DND-41 (cell line): ENCODE measurements at regions not wholly inside any gene's neighbourhood (a gene's known extent, or its start where the extent isn't known, plus 50 kb on each side); places are given as distances from the start of the nearest gene placed in this dataset.
A peak's percentile ranks its signal among the peaks of the same experiment; 100 is the strongest.

Source experiments
- ATAC-seq: fragments of 200-7000 bp; cut with Tn5 transposase; 3 replicates; pipeline ENCODE4 v1.9.1; 2021; ENCODE audit warnings: low read depth; ENCODE audit not compliant: insufficient read depth
- DNase-seq: peaks from one replicate; pipeline ENCODE4 v3.0.0-alpha.2; 2020
- H2AFZ ChIP-seq: 2 replicates; pipeline ENCODE4 v1.6.0; 2012; ENCODE audit warnings: low read depth, low read length
- H3K27ac ChIP-seq: 2 replicates; pipeline ENCODE4 v1.5.1; 2012; ENCODE audit warnings: low read length, inconsistent platforms
- H3K27me3 ChIP-seq: fragments of 200-600 bp; sonication (generic); 2 replicates; pipeline ENCODE4 v1.6.0; 2012; ENCODE audit warnings: low read length, mild to moderate bottlenecking, inconsistent platforms; ENCODE audit not compliant: insufficient read depth, poor library complexity
- H3K36me3 ChIP-seq: 2 replicates; pipeline ENCODE4 v1.5.1; 2012; ENCODE audit warnings: low read length, inconsistent platforms; ENCODE audit not compliant: insufficient read depth
- H3K4me1 ChIP-seq: 2 replicates; pipeline ENCODE4 v1.5.1; 2012; ENCODE audit warnings: mild to moderate bottlenecking, low read length; ENCODE audit not compliant: insufficient read depth
- H3K4me2 ChIP-seq: 2 replicates; pipeline ENCODE4 v1.6.0; 2012; ENCODE audit warnings: mild to moderate bottlenecking, moderate library complexity, low read length, inconsistent platforms; ENCODE audit not compliant: insufficient read depth
- H3K4me3 ChIP-seq, 2 experiments: fragments of 200-600 bp in 1 of 2; shearing (Covaris generic) in 1 of 2; 2 replicates each; pipeline ENCODE4 v1.5.1; 2012 to 2016; ENCODE audit warnings: inconsistent platforms in 2 of 2, low read length in 2 of 2, mild to moderate bottlenecking in 2 of 2, low read depth in 1 of 2, moderate library complexity in 1 of 2
- H3K79me2 ChIP-seq: 2 replicates; pipeline ENCODE4 v1.6.0; 2012; ENCODE audit warnings: low read length, inconsistent platforms; ENCODE audit not compliant: insufficient read depth
- H3K9ac ChIP-seq: 2 replicates; pipeline ENCODE4 v1.6.0; 2012; ENCODE audit warnings: low read depth, mild to moderate bottlenecking, inconsistent platforms, low read length, moderate library complexity
- H3K9me3 ChIP-seq: 2 replicates; pipeline ENCODE4 v1.5.1; 2012; ENCODE audit warnings: low read length, moderate library complexity, mild to moderate bottlenecking, inconsistent platforms; ENCODE audit not compliant: insufficient read depth, severe bottlenecking
- H4K20me1 ChIP-seq: 2 replicates; pipeline ENCODE4 v1.6.0; 2012; ENCODE audit warnings: low read length; ENCODE audit not compliant: insufficient read depth
- CTCF ChIP-seq: IDR thresholded peaks from 2 replicates; pipeline ENCODE4 v1.5.1; 2012; ENCODE audit warnings: borderline replicate concordance, low read length, moderate library complexity, mild to moderate bottlenecking; ENCODE audit not compliant: poor library complexity, severe bottlenecking; ENCODE audit errors: extremely low read depth
- EZH2 ChIP-seq: IDR thresholded peaks from 3 replicates; pipeline ENCODE4 v1.6.1; 2012; ENCODE audit warnings: borderline replicate concordance, low read depth, mild to moderate bottlenecking, moderate library complexity, low read length, inconsistent platforms; ENCODE audit not compliant: severe bottlenecking

- H3K4me3 ChIP-seq: no peak overlapping the region
- no peaks in the 10 kb centered on the region for H3K9me3 ChIP-seq
- no peaks in the 10 kb centered on the region for H3K79me2 ChIP-seq
- DNase-seq (no peak), ATAC-seq (no peak)
- no peaks in the 10 kb centered on the region for H4K20me1 ChIP-seq
- no peak overlapping the region for H3K4me2 ChIP-seq
- no peak overlapping the region for H2AFZ ChIP-seq
- no peaks in the 10 kb centered on the region for H3K36me3 ChIP-seq
- TF ChIP-seq CTCF: no peak
- TF ChIP-seq EZH2: no peak
- H3K27me3 ChIP-seq: peaks cover 20% of the 10 kb centered on the region
- no peak overlapping the region for H3K9ac ChIP-seq
- no peaks in the 10 kb centered on the region for H3K4me1 ChIP-seq
- no peak overlapping the region for H3K27ac ChIP-seq
These were observed 173.8 kb upstream of the THBS1 start for GRCh38 chr15:39407116-39407515.

GRCh38 chr15:39409876-39410530 lies 170.9 kb upstream of the THBS1 start:
- Histone ChIP-seq H3K27me3 (peaks cover 12% of the 10 kb centered on the region), H2AFZ (no peak overlapping the region), H3K36me3 (no peaks in the 10 kb centered on the region), H3K9me3 (no peaks in the 10 kb centered on the region), H3K27ac (no peak overlapping the region), H3K4me3 (no peak overlapping the region), H3K79me2 (no peaks in the 10 kb centered on the region), H4K20me1 (no peaks in the 10 kb centered on the region), H3K4me2 (no peak overlapping the region), H3K4me1 (no peaks in the 10 kb centered on the region), H3K9ac (no peak overlapping the region)
- no peak for TF ChIP-seq CTCF
- TF ChIP-seq EZH2: no peak
- no peak for ATAC-seq
- DNase-seq: no peak

- Histone ChIP-seq H3K36me3 (no peaks in the 10 kb centered on the region), H3K27me3 (peaks cover 5% of the 10 kb centered on the region), H4K20me1 (no peaks in the 10 kb centered on the region), H3K9me3 (no peaks in the 10 kb centered on the region), H3K4me2 (no peak overlapping the region), H3K79me2 (no peaks in the 10 kb centered on the region), H3K4me1 (no peaks in the 10 kb centered on the region), H2AFZ (no peak overlapping the region), H3K27ac (no peak overlapping the region), H3K4me3 (no peak overlapping the region), H3K9ac (no peak overlapping the region)
- ATAC-seq (peak; percentile 63), DNase-seq (peak; percentile 6)
- TF ChIP-seq CTCF: no peak
- TF ChIP-seq EZH2: no peak
These were observed 169.5 kb upstream of the THBS1 start for GRCh38 chr15:39411102-39411989.
